ENCODE measurements at regions not wholly inside any gene's neighbourhood (a gene's known extent, or its start where the extent isn't known, plus 50 kb on each side); places are given as distances from the start of the nearest gene placed in this dataset.

DNA sequence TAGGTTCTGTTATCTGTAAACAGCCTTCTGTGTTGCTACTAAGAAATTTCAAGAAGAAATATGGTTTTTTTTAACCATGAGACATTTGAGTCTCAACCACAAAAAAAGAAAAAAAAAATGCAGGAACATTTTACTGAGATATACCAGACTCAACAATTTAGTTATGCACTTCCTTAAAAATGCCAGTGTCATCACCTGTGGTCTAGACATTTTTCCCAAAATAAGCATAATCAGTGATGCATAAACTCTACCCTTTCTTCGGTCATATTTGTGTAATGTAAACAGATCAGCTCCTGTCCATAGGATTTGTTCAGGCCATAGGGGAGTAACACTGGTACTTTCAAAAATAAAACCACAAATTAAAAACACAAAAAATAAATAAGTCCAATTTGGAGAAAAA is 122.6 kb upstream of the TNFSF4 start (continued):
- TF ChIP-seq HDAC2 (IDR thresholded peaks at IDR 0.05; ENCODE audit: borderline replicate concordance in 1 of 2, low read depth in 2 of 2, low read length in 2 of 2) (no peak), ATF2 (IDR thresholded peaks at IDR 0.05; ENCODE audit: low read length) (no peak), SIRT6 (IDR thresholded peaks at IDR 0.05; ENCODE audit: low read length) (no peak), EP300 (IDR thresholded peaks at IDR 0.05; ENCODE audit: borderline replicate concordance in 1 of 2, low read depth in 2 of 2, low read length in 2 of 2) (no peak), KDM5A (IDR thresholded peaks at IDR 0.05; ENCODE audit: low read length) (no peak)
- TF ChIP-seq, protein P1, sequence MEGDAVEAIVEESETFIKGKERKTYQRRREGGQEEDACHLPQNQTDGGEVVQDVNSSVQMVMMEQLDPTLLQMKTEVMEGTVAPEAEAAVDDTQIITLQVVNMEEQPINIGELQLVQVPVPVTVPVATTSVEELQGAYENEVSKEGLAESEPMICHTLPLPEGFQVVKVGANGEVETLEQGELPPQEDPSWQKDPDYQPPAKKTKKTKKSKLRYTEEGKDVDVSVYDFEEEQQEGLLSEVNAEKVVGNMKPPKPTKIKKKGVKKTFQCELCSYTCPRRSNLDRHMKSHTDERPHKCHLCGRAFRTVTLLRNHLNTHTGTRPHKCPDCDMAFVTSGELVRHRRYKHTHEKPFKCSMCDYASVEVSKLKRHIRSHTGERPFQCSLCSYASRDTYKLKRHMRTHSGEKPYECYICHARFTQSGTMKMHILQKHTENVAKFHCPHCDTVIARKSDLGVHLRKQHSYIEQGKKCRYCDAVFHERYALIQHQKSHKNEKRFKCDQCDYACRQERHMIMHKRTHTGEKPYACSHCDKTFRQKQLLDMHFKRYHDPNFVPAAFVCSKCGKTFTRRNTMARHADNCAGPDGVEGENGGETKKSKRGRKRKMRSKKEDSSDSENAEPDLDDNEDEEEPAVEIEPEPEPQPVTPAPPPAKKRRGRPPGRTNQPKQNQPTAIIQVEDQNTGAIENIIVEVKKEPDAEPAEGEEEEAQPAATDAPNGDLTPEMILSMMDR (IDR thresholded peaks at IDR 0.05; ENCODE audit: control extremely low read depth in 1 of 3, insufficient read depth in 1 of 3, low read depth in 1 of 3, low read length in 3 of 3), result no peak

Data from H1 (cell line).